Astrocyte of the cerebellum (primary cell): ENCODE measurements at regions not wholly inside any gene's neighbourhood (a gene's known extent, or its start where the extent isn't known, plus 50 kb on each side); places are given as distances from the start of the nearest gene placed in this dataset.
"Not testable (repeated sequence)": the region's sequence is repeated elsewhere in the genome, so short reads cannot be mapped to it uniquely, and the experiment has no call there.

ENCODE experiments used
- DNase-seq: peaks from one replicate; pipeline ENCODE4 v3.0.0-alpha.2; 2011; ENCODE audit warnings: low read depth
- H3K4me3 ChIP-seq: 2 replicates; pipeline ENCODE4 v1.5.1; 2011; ENCODE audit warnings: mild to moderate bottlenecking, low read depth, low read length, moderate library complexity
- in situ Hi-C: cut with HindIII; loops from 2 replicates; pipeline ENCODE4 v1.10.0; 2017; ENCODE audit warnings: low sequenced_read_pairs
- TF ChIP-seq, protein P1 (sequence below): IDR thresholded peaks from 2 replicates; pipeline ENCODE4 v1.5.1; 2012; ENCODE audit warnings: low read length, low read depth, moderate library complexity, mild to moderate bottlenecking; ENCODE audit errors: missing control alignments

DNA sequence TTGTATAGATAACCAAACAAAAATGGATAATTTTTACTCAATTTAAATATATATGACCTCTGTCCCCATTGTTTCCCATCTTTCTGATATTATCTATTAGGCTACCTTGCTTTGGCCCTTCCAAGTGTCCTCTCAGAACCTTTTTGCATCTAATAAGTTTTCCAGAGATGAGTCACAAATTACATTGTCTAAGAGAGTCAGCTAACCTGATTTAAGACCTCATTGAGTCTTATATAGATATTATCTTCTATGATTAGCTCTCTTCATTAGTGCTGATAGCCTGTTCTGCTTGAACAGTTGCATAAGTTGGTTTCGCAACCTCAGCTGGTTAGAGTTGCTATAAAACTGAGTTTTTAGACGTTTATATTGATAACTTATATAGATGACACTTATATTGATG lies 623.1 kb downstream of the LRRC70 start:
- H3K4me3 ChIP-seq, result no peak overlapping the region
- no peak for DNase-seq
- in situ Hi-C loops, result no loop called here
- TF ChIP-seq, protein P1, sequence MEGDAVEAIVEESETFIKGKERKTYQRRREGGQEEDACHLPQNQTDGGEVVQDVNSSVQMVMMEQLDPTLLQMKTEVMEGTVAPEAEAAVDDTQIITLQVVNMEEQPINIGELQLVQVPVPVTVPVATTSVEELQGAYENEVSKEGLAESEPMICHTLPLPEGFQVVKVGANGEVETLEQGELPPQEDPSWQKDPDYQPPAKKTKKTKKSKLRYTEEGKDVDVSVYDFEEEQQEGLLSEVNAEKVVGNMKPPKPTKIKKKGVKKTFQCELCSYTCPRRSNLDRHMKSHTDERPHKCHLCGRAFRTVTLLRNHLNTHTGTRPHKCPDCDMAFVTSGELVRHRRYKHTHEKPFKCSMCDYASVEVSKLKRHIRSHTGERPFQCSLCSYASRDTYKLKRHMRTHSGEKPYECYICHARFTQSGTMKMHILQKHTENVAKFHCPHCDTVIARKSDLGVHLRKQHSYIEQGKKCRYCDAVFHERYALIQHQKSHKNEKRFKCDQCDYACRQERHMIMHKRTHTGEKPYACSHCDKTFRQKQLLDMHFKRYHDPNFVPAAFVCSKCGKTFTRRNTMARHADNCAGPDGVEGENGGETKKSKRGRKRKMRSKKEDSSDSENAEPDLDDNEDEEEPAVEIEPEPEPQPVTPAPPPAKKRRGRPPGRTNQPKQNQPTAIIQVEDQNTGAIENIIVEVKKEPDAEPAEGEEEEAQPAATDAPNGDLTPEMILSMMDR, result no peak

DNA sequence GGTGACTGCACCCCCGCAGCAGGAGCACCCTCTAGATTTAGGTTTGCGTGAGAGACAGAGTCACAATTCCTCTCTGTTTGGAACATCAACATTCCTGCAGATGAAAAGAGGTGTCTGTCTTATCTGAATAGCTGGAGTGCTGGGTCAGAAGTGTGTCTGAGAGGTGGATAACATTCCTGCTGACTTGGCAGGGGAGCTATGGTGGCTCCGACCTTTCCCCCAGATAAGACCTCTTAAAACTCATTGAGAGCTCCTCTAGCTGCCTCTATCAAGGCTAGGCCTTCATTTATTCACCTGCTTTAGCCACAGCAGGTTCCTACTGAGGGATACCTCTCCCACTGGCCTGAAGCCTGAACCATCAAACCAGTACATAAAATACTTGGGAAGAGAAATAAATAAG lies 615.5 kb downstream of the LRRC70 start:
- no peak for DNase-seq
- no peak overlapping the region for H3K4me3 ChIP-seq
- TF ChIP-seq, protein P1, result no peak
- in situ Hi-C loops, result no loop called here

DNA sequence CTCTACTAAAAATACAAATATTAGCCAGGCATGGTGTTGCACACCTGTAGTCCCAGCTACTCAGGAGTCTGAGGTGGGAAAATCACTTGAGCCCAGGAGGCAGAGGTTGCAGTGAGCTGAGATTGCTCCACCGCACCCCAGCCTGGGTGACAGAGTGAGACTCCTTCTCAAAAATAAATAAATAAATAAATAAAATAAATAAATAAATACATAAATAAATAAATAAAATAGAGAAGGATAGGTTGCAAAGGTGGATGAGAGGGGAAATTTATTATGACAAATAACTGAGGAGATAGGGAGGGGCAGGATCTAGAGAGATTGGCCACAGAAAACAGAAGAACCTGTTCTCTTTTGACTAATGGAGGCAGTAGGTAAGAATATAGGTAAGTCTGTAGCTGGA lies 601.6 kb downstream of the LRRC70 start:
- H3K4me3 ChIP-seq, in situ Hi-C loops, DNase-seq: not testable (repeated sequence)

DNA sequence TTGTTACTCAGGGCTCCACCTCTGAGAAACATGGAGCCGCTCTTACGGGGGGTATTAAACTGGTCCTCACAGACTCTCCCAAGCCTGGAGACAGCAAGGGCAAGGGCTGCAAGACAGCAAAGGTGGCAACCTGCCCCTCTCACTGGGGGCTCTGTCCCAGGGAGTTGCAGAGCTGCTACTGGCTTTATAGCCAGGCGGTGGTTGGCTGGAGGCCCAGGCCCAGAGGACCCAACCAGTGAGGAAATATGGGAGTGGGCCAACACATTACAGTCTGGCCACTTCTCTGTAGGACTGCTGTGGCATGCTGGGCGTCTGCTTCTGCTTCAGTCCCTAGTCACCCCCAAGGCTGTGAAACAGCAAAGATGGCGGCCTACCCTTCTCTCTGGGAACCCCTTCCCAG lies 597.2 kb downstream of the LRRC70 start:
- no peak for DNase-seq
- in situ Hi-C loops, result no loop called here
- no peak overlapping the region for H3K4me3 ChIP-seq
- TF ChIP-seq, protein P1, result no peak

DNA sequence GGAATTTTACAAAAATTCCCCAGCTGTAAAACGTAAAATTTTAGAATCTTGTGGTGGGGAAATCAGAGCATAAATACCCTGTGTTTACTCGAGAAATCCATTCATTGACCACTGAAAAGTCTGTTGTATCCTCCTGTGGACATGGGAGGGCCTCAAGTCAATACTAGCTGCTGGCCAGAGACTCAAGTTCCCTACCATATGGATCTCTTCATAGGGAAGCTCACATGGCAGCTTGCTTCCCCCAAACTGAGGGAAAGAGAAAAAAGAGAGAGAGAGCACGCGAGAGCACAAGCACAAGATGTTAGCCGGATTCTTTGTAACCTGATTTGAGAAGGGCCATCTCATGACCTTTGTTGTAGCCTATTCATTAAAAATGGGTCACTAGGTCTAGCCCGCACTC lies 591.9 kb downstream of the LRRC70 start:
- no peak overlapping the region for H3K4me3 ChIP-seq
- no peak for DNase-seq
- in situ Hi-C loops, result no loop called here
- TF ChIP-seq, protein P1, result no peak

DNA sequence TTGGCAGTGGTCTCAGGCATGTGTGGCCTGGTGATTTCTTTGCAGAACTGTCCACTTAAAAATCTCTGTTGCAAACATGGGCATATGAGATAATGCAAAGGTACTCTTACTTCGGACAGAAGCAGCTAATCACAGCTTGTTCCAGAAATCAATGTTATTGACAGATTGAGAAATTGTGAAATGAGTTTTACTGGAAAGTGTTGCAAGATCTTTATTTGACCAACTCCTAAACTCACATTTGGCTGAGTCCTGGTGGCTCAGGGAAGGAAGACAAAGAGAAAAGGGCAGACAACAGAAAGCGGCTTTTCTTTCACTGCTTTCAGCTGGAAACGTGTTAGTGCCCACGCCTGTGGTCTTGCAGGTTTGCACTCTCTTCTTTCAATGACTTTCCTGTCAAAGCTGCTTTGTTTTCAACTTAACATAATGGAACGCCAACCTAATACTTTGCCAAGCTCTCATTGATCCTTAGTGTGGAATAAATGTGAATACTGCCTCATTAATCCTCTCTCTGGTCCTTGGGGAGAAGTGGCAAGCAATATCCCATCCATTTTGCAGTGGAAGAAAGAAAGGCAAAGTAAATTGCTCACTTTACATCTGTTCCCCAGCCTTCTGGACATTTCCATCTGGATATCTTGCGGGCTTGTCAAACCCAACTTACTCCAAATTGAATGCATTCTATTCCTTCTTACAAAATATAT lies 586.4 kb downstream of the LRRC70 start:
- TF ChIP-seq, protein P1, result no peak
- H3K4me3 ChIP-seq, result no peak overlapping the region
- no peak for DNase-seq
- in situ Hi-C loops, result no loop called here

DNA sequence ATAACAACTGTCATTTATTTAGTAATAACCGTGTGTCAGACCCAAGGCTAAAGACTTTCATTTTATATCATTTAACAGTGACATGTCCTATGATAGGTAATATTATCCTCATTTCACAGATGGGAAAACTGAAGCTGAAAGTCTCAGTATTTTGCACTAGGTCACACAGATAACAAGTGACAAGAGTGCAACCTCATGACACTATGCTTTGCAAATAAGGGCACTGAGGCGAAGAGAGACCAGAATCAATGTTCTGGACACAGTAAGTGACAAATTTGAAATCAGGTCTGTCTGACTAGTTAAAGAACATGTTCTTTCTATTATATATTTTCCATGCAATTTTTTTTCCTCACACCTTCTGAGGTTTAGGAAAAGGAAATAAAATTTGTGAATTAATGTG lies 585.7 kb downstream of the LRRC70 start:
- H3K4me3 ChIP-seq, result no peak overlapping the region
- TF ChIP-seq, protein P1, result no peak
- in situ Hi-C loops, result no loop called here
- no peak for DNase-seq
